Activated CD4-positive, CD25-positive, alpha-beta regulatory T cell treated with anti-CD3 and anti-CD28 coated beads, Interleukin-2, amount 50 U/mL, for 72 hours (primary cell): ENCODE measurements at regions not wholly inside any gene's neighbourhood (a gene's known extent, or its start where the extent isn't known, plus 50 kb on each side); places are given as distances from the start of the nearest gene placed in this dataset.
"Not testable (repeated sequence)": the region's sequence is repeated elsewhere in the genome, so short reads cannot be mapped to it uniquely, and the experiment has no call there.

Source experiments
- DNase-seq: peaks from one replicate; pipeline ENCODE4 v3.0.0; 2021

DNA sequence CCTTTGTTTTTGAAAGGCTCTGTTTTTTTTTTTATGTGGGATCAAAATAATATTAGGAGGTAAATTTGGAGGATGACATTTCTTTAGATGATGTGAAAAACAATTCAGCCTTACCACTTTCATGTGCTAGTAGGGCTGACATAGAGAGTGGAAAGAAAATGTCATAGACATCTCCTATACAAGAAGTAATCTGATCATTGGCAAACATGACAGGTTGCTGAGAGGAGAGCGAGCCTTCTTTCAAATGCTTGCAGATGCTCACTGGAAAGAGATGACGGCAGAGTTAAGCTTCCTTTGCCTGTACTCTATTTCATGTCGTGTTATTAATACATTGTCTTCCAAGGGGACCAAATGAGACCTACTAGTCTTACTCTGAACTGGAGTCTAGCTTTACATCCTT, 160.1 kb upstream of the DAP start:
- DNase-seq = no peak

DNA sequence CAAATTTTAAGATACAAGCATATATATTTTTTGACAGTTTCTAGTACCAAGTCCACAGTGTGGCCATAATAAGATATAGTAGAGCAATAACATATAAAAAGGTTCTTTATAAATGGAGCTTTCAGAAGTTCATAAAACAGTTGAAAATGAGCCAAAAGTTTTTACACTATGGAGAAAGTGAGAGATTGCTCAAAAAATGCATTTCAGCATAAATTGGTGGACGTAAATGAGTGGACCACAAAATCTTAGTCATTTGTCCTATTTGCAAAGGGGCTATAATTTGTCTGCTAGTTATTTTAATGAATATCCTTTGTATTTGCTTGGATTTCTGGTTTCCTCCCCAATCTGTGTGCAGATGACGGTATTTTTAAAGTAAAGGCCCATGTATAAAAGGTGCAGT, 159.4 kb upstream of the DAP start:
- DNase-seq = no peak

DNA sequence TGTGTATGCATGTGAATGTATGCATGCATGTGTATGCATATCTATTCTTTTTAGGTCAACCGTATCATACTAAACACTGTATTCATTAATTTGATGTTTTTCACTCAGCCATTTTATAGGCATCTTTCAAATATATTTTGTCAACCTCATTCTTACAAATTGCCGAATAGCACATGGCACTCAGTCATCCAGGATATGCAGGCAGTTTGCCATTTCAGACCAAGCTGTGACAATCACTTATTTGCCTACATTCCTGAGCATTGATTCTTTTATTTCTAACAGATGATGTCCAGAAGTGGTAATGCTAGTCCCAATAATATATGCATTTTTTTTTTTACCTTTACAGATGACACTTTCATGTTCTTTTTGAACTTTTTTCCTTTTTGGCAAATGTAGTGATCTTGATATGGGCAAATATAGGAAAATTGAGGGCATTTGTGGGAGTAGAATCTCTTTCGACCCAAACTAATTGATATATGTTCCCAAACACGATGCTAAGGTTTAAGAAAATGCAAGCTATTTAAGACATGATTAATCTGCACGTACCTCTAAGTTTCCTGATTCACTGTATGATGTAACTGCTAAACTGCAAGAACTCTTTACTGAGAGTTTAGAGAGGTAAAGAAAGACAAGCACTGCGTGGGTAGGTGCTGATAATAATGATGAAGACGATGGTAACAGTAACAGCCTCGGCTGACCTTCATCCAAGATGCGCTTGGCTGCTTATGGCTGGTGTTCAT, 153.9 kb upstream of the DAP start:
- no peak for DNase-seq

DNA sequence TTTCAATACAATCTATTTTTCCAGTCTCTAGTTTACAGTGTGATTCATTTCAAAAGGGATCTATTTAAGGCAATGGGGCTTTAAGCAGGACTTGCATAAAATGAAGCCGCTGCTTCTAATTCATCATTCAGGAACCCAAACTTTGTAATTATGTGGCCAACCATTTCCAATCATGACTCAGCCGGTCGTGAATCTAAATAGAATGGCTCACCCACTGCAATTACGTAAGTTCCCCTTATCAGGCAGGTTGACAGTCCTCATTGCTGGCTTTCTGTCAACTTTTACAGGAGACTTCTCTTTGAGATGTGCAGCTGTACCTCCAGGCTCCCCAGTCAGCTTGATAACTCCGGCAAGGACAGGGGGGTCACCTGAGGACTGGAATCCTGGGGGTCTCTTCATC, 152.8 kb upstream of the DAP start:
- no peak for DNase-seq

DNA sequence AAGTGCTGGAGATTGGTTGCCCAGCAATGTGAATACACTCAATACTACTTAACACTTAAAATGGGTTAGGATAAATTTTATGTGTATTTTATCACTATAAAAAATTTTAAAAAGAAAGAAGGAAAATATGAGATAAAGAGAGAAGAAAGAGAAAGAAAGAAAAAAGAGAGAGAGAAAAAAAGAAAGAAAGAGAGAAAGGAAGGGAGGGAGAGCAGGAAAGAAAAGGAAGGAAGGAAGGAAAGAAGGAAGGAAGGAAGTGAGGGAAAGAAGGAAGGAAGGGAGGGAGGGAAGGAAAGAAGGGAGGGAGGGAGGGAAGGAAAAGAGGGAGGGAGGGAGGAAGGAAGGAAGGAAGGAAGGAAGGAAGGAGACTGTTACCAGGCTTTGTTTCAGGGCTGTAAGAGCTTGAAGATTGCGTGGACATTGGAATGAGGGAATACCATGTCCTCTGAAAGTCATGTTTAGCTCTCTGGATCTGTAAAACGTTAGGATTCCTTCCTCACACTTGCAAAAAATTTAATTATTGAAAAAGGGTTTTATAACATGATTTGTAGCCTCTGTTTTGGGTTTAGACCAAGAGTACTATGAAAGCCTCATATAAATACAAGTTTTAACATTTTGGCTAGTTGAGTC, 152.3 kb upstream of the DAP start:
- DNase-seq = no peak

DNA sequence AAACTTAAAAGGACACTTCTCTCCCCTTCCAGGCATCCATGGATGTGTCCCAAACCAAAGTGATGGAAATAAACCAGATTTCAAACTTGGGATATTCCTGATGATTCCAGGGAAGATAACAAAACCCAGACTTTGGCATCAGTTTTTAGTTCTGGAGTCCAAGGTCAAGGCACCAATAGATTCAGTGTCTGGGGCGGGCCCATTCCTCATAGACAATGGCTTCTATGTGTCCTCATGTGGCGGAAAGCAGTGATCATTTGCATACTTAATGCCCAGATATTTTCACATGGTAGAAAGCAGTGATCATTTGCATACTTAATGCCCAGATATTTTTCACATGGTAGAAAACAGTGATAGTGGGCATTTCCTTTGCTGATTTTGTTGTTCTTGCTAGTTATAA, 151.4 kb upstream of the DAP start:
- no peak for DNase-seq

DNA sequence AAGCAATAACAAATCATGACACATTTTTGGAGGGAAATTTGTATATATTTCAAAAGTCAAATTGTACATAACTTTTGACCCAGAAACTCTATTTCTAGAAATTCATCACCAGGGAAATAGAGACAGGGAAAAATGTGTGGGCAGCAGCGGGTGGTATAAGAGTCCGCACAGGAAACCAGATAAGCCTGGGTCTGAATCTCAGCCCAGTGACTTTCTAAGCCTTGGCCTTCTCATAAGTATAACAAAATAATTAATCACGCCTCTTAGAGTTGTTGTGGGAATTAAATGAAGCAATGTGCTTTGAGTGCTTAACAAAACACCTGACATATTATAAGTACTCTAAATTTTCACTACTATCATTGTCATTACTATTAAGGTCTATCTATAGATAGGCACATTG, 149.2 kb upstream of the DAP start:
- DNase-seq = no peak

DNA sequence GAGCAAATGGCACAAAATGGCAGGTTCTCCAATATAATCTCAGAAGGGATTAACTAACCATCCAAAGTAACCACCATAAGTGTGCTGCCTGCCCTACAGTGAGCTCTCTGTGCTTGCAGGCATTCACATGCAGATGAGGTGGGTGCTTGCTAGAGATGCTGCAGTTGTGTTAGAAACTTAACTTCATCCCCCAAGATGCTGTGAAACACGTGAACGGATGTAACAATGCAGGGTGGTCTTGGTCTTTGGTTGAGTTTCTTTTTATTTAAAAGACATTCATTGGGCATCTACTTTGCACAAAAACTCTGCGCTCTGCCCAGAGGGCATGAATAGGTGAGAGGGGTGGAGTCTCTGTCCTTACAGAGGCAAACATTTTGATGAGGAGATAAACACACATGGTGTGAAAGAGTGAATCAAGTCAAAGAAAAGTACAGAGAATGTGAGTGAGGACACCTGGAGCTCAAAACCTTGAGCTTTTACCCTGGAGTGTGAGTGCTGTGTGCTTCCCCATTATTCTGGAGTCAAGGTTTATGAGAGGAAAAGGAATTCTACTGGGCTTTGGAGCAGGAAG, 143.9 kb upstream of the DAP start:
- no peak for DNase-seq

DNA sequence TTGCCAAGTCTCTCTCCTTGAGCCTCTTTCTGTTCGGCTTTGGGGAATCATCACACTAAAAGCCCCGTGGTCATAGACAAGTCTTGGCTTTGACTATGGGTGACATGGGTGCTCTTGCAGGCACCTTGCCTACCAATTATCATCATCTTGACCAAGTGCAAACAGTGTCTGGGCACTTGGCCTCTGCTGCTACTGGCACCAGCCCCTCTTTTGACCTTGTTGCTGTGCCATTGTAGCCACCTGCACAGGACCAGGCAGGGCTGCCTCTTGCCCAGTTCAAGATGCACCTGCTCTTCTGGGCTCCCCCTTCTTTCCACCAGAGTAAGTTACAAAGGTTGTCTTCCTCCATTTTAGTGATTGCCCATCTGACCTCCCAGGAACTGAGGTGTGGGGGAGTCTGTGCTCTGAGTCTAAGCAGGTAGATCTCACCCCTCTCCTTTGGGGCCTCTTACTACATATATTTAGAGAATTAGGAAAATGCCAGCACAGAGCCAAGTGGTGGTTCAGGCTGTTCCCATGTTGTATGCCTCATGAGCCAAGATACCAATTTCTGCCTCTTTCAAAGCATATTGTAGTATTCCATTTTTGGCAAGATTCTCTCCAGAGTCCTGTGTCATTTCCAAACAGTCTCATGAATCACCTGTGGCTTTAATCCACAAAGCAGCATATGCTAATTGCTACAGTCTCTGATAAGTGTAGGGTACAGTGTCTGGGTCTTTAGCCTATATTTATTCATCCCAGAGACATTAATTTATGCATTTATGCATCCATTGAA, 142.9 kb upstream of the DAP start:
- DNase-seq = no peak

DNA sequence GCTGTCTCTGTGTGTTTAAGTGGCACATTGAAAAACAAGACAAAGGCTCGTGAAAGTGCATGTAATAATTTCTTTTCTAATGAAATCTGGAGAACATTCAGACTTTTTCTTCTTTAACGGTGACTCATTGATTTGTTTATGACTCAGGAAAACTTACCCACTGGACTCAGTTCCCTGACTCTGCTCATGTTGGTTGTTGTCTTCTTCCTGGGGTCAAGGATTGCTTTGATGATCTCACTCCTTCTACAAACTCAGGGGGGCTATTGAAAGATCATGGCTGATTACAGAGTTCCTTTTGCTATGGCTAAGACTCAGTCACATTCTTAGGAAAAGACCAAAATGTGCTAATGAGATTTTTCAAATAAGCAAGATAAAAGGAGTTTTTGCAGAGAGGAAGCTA, 141.1 kb upstream of the DAP start:
- DNase-seq = no peak

DNA sequence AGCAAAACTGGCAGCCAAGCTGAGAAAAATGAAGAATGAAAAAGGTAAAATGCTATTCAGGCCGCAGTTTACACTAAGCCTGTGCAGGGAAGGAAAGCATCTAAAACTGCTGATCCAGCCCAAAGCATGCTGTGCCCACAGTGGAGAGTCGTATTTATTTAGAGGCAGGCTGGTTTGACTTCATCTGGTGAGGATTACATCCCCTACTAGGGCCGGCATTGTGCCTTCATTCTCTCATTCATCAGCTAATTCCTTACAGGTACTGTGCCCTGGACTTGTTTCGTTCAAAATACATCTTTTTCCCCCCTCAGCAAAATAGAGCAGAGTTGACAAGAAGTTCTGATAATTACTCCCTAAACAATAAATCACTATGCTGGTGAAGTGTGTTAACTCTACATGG, 137.5 kb upstream of the DAP start:
- DNase-seq = no peak

DNA sequence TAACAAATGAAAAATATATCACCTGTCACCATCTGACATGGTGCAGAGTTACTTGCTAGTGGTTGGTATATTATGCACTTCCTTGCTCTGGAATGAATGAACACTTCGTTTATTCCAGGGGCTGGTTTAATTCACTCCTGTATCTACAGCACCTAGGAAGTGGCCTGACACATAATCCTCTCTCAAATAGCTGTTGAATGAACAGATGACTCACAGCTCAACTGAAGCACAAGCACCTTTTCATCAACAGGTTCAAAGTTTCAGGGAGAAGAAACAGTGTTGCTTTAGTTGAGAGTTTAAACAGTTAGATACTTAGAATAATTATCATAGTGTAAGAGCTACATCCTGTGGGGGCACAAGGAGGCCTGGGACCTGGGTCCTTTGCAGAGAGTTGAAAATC, 135.0 kb upstream of the DAP start:
- no peak for DNase-seq

DNA sequence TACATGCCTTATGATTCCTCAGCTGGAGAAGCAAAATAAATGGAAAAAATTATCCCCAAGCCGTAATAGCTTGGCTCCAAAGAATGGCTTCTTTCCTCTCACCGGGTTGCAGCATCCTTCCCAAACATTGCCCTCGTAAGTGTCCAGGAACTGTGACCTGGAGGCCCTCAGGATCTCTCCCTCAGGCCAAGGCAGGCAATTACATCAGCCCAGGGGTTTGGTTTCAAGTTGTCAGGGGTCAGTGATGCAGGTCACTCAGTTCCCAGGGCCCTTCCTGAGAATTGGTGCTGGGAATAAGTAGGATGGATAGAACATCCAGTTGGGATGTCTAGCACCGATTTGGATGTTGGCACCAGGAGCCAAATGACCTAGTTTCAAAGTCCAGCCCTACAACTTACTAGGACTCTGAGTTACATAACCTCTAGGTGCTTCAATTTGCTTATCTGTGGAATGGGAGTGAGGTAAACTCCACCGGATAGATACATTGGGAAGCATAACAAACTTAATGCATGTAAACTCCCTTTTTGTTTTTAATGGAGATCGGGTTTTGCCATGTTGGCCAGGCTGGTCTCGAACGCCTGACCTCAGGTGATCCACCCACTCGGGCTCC, 133.5 kb upstream of the DAP start:
- DNase-seq = no peak

DNA sequence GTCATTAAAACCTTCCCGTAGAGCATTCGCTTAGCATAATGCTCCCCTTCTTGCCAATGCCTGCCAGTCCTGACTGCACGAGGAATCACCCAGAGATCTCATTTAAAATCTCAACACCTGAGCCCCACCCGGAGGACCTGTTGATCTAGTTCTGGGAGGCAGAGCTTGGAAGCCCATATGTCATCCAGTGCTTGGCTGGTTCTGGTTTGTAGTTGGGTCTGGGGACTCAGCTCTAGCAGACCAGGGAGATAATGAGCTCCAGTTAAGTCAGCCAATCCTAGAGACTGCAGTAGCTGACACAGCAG, 131.8 kb upstream of the DAP start:
- DNase-seq = no peak

DNA sequence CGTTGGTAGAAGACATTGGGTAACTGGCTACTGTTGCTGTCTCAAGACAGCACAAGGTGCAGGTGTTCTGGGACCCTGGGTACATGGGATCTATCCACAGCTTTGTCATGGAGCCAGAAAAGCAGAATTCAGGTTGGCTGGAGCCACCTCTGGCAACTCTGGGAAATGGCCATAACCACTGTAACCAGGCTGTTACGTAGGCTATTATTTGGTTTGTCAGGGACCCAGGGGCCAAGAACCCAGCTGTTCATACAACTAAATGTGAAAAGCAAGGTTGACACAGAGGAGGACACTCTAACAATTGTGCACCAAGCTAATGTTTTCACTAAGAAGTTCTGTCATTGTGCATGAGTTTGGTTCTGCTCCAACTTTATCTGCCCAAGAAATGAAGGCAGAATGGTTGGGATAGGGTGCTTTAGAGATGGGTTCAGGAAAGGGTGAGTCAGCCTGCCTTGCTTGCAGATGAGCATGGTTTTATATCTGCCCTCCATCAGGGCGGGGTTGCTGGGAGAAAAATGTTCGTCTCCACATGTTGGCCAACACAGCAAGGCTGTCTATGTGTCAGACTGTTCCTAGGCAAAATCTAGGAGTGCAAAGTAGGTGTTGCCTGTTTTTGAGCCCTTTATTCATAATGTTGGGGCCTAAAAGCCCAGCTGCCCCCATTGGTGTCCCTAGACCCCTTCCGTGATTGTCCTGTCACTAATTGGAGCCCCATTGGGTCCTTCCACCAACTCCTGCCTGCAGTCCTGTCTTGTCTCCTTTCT, 131.3 kb upstream of the DAP start:
- no peak for DNase-seq

DNA sequence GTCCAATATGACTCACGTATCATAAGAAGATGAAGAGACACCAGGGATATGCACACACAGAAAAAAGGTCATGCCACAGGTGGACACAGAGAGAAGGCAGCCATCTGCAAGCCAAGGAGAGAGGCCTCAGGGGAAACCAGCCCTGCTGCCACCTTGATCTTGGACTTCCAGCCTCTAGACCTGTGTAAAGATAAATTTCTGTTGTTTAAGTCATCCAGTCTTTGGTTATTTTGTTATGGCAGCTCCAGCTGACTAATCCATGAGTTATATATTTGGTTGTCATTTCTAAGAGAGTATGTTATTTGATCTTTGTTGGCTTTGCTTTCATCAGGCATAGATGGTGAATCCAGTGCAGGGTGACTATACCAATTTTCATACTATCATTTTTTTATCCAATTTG, 130.2 kb upstream of the DAP start:
- DNase-seq = no peak

DNA sequence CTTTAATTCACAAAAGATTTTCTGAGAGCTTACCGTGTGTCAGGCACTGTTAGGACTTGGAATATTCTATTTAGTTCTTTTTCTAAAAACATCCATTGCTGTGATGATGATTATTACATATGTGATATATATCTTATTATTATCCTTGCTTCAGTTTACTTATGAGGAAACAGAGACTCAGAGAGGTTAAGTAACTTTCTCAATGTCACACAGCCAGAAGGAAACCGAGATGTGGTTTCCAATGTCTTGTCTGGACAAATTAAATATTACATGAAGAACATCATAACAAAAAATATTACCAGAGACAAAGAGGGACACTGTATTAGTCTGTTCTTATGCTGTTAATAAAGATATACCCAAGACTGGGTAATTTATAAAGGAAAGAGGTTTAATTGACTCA, 125.5 kb upstream of the DAP start:
- DNase-seq = no peak

DNA sequence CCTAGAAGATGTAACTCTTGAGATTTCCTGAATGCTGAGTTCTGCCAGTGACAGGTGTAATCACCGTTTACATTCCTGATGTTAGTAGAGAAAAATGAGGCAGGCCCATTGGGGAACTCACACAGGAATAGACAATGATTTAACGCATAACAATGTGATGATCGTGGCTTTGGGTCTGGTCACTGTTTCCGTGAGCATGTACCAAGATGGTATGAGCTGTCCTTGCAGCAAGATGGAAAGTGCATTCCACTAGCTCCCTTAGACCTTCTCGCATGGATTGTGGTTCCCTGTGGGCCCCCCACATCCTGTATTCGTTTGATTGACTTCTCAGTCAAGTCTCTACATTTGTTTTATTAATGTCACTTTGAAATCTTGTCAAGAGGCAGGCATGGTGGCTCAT, 124.0 kb upstream of the DAP start:
- no peak for DNase-seq

DNA sequence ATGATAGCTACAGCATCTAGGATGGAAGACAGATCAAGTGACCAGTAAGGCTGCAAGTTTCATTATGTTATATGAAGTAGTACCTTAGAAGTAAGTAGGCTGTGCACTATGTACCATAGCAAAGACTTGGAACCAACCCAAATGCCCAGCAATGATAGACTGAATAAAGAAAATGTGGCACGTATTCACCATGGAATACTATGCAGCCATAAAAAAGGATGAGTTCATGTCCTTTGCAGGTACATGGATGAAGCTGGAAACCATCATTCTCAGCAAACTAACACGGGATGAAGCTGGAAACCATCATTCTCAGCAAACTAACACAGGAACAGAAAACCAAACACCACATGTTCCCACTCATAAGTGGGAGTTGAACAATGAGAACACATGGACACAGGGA, 122.9 kb upstream of the DAP start:
- not testable (repeated sequence) for DNase-seq

DNA sequence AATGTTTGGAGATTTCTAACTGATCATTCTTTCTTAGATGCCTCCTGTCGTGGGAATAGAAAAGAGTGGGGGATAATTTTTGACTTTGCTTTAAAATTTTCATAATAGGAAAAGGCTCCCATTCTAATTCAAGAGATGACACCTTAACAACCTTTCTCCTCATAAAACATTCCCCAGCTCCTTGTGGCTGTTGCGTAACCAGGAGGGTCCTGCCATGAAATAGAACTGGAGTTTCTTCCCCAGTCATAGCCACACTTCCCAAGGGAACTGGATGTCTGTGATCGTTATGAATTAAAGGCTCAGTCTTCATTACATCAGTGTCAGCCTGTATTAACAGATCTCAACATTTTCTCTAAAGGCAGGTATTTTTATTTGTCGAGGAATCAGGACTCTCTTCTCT, 119.9 kb upstream of the DAP start:
- no peak for DNase-seq

DNA sequence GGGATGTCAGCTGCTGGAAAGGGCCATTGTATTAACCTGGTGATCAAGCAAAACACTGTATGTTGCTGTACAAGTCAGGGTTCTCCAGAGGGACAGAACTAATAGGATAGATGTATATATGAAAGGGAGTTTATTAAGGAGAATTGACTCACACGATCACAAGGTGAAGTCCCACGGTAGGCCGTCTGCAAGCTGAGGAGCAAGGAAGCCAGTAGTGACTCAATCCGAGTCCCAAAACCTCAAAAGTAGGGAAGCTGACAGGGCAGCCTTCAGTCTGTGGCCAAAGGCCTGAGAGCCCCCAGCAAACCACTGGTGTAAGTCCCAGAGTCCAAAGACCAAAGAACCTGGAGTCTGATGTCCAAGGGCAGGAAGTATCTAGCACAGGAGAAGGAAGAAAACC, 116.0 kb upstream of the DAP start:
- not testable (repeated sequence) for DNase-seq

DNA sequence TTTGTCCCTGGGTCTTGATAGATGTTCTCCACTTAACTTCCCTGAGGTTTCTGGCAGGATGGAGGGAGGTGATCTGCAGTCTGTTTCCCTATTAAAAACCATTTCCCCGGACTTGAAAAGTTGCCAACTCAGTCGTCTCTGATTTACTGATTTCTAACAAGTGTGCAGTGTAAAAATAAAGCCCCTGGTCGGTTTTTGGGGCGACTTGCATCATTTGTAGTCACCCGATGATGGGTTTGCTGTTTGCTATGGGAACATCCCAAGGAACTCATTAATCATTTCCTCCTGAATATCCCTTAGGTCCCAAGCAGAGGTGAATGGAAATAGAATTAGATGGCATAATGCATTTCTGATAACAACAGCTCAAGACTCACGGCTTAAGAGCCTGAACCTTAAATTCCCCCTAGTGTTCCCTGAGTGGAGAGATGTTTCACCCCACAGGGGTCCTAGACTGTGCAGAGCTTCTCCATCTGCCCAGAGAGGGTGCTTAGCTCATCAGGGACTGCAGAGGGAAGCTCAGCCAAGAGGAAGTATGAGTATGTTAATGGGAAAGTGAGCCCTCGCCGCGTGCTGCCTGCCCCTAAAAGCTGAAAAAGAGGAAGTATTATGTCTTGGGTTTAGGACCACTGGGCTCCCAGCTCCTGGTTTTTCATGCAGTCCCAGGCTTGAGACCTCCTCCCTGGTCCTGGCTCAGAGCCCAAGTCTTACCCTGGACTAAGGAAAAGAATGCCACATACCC, 115.1 kb upstream of the DAP start:
- DNase-seq = no peak
